ENCODE measurements at regions not wholly inside any gene's neighbourhood (a gene's known extent, or its start where the extent isn't known, plus 50 kb on each side); places are given as distances from the start of the nearest gene placed in this dataset.

- TF ChIP-seq EZH2 (IDR thresholded peaks at IDR 0.05; ENCODE audit: insufficient read depth, poor library complexity, severe bottlenecking) (no peak), EZH2phosphoT487 (IDR thresholded peaks at IDR 0.05; ENCODE audit: insufficient read depth, low read depth) (no peak)
Measured at GRCh38 chr3:64956711-64957325, 269.0 kb upstream of the ADAMTS9 start.
